ENCODE measurements at regions not wholly inside any gene's neighbourhood (a gene's known extent, or its start where the extent isn't known, plus 50 kb on each side); places are given as distances from the start of the nearest gene placed in this dataset.
A peak's percentile ranks its signal among the peaks of the same experiment; 100 is the strongest.

- Histone ChIP-seq H3K79me2 (replicated peaks; ENCODE audit: insufficient read depth) (no peaks in the 10 kb centered on the region), H3K4me1 (ENCODE audit: insufficient read depth) (no peaks in the 10 kb centered on the region), H3K27ac (ENCODE audit: low read depth) (no peak overlapping the region), H3K9me2 (ENCODE audit: insufficient read depth) (no peaks in the 10 kb centered on the region), H3K4me2 (no peak overlapping the region), H3F3A (replicated peaks; ENCODE audit: low read depth) (no peaks in the 10 kb centered on the region), H3K36me3 (ENCODE audit: insufficient read depth) (no peaks in the 10 kb centered on the region), H4K20me1 (replicated peaks; ENCODE audit: insufficient read depth) (no peaks in the 10 kb centered on the region), H3K4me3 (no peak overlapping the region), H2AFZ (no peak overlapping the region), H3K27me3 (ENCODE audit: insufficient read depth) (no peaks in the 10 kb centered on the region)
- DNase-seq (ENCODE audit: low spot score) (peak; percentile 34), ATAC-seq (peak; percentile 20; the same call in 2 of the 3 replicates)
- peaks cover 4% of the 10 kb centered on the region; the same call in 2 of the 3 replicates for H3K4me1 Mint-ChIP-seq
- H3K27me3 Mint-ChIP-seq (ENCODE audit: insufficient read depth, low read depth, poor library complexity) = peaks cover 5% of the 10 kb centered on the region
- no peak overlapping the region for H3K27ac Mint-ChIP-seq
- no peak overlapping the region for H3K4me3 Mint-ChIP-seq
- TF ChIP-seq POLR2AphosphoS5 (IDR thresholded peaks at IDR 0.05; ENCODE audit: low read depth) (no peak), REST (IDR thresholded peaks at IDR 0.05; ENCODE audit: unreplicated experiment) (no peak), STAT1 (IDR thresholded peaks at IDR 0.05; ENCODE audit: unreplicated experiment) (no peak), ZNF114 (CRISPR knock-in tag; IDR thresholded peaks at IDR 0.05) (no peak), EZH2 (IDR thresholded peaks at IDR 0.05; ENCODE audit: low read depth, unreplicated experiment) (no peak)
- TF ChIP-seq, protein P1, sequence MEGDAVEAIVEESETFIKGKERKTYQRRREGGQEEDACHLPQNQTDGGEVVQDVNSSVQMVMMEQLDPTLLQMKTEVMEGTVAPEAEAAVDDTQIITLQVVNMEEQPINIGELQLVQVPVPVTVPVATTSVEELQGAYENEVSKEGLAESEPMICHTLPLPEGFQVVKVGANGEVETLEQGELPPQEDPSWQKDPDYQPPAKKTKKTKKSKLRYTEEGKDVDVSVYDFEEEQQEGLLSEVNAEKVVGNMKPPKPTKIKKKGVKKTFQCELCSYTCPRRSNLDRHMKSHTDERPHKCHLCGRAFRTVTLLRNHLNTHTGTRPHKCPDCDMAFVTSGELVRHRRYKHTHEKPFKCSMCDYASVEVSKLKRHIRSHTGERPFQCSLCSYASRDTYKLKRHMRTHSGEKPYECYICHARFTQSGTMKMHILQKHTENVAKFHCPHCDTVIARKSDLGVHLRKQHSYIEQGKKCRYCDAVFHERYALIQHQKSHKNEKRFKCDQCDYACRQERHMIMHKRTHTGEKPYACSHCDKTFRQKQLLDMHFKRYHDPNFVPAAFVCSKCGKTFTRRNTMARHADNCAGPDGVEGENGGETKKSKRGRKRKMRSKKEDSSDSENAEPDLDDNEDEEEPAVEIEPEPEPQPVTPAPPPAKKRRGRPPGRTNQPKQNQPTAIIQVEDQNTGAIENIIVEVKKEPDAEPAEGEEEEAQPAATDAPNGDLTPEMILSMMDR (conservative IDR thresholded peaks at IDR 0.05; ENCODE audit: low read depth in 2 of 2) = peak; percentile 41 to 54
- H3K36me3 Mint-ChIP-seq (ENCODE audit: low read depth) = no peaks in the 10 kb centered on the region
- H3K9me3 Mint-ChIP-seq = no peaks in the 10 kb centered on the region
Observed at GRCh38 chr15:88335074-88335473, 78.5 kb upstream of the NTRK3 start.

GRCh38 chr15:88334436-88334835 is 77.9 kb upstream of the NTRK3 start:
- H3K4me3 Mint-ChIP-seq = no peak overlapping the region
- peaks cover 5% of the 10 kb centered on the region for H3K27me3 Mint-ChIP-seq (ENCODE audit: insufficient read depth, low read depth, poor library complexity)
- H3K36me3 ChIP-seq (ENCODE audit: insufficient read depth) = no peaks in the 10 kb centered on the region
- TF ChIP-seq EZH2 (IDR thresholded peaks at IDR 0.05; ENCODE audit: low read depth, unreplicated experiment) = no peak
- TF ChIP-seq JUNB (IDR thresholded peaks at IDR 0.05; ENCODE audit: unreplicated experiment) = no peak
- TF ChIP-seq REST (IDR thresholded peaks at IDR 0.05; ENCODE audit: unreplicated experiment) = no peak
- TF ChIP-seq POLR2AphosphoS5 (IDR thresholded peaks at IDR 0.05; ENCODE audit: low read depth) = no peak
- TF ChIP-seq, protein P1 (conservative IDR thresholded peaks at IDR 0.05; ENCODE audit: low read depth in 2 of 2) = no peak

More at GRCh38 chr15:88334436-88334835, 77.9 kb upstream of the NTRK3 start:
- no peak overlapping the region for H3K4me3 ChIP-seq
- DNase-seq (ENCODE audit: low spot score) (no peak), ATAC-seq (no peak)
- H3K4me2 ChIP-seq = no peak overlapping the region
- no peaks in the 10 kb centered on the region for H3K9me2 ChIP-seq (ENCODE audit: insufficient read depth)
- H3K4me1 Mint-ChIP-seq = peaks cover 4% of the 10 kb centered on the region; the same call in 2 of the 3 replicates
- no peaks in the 10 kb centered on the region for H4K20me1 ChIP-seq (replicated peaks; ENCODE audit: insufficient read depth)
- no peaks in the 10 kb centered on the region for H3K9me3 Mint-ChIP-seq
- no peaks in the 10 kb centered on the region for H3K4me1 ChIP-seq (ENCODE audit: insufficient read depth)
- no peaks in the 10 kb centered on the region for H3K36me3 Mint-ChIP-seq (ENCODE audit: low read depth)
- H3K79me2 ChIP-seq (replicated peaks; ENCODE audit: insufficient read depth) = no peaks in the 10 kb centered on the region
- H3F3A ChIP-seq (replicated peaks; ENCODE audit: low read depth) = no peaks in the 10 kb centered on the region
- H3K27ac ChIP-seq (ENCODE audit: low read depth) = no peak overlapping the region
- H2AFZ ChIP-seq = peak overlapping the region; percentile 84; the same call in 1 of the 2 replicates
- no peaks in the 10 kb centered on the region for H3K27me3 ChIP-seq (ENCODE audit: insufficient read depth)
- H3K27ac Mint-ChIP-seq = 0 out of 2 replicates have a peak overlapping the region, but pooled peaks have one; percentile 53
